ENCODE measurements at regions not wholly inside any gene's neighbourhood (a gene's known extent, or its start where the extent isn't known, plus 50 kb on each side); places are given as distances from the start of the nearest gene placed in this dataset.

- Histone ChIP-seq H3K4me3 (replicated peaks in 1 of 4; ENCODE audit: control extremely low read depth in 1 of 4, insufficient read depth in 1 of 4, low read depth in 3 of 4, low read length in 4 of 4) (no peak overlapping the region), H3K36me3 (ENCODE audit: control insufficient read depth, insufficient read depth, low read length) (no peaks in the 10 kb centered on the region), H3K9me3 (ENCODE audit: control insufficient read depth, insufficient read depth, low read depth, low read length) (no peaks in the 10 kb centered on the region), H3K27me3 (ENCODE audit: control insufficient read depth, insufficient read depth, low read length) (no peaks in the 10 kb centered on the region), H2AFZ (ENCODE audit: low read length) (no peak overlapping the region), H3K27ac (ENCODE audit: insufficient read depth, low read length) (no peak overlapping the region), H3K4me1 (ENCODE audit: control insufficient read depth, extremely low read depth, insufficient read depth, low read length) (peaks cover 3% of the 10 kb centered on the region), H3K9ac (ENCODE audit: insufficient read depth, low read length) (no peak overlapping the region), H3K4me2 (ENCODE audit: extremely low read depth, insufficient read depth, low read length) (no peak overlapping the region), H3K79me2 (ENCODE audit: control insufficient read depth, insufficient read depth, low read length) (no peaks in the 10 kb centered on the region), H4K20me1 (ENCODE audit: control insufficient read depth, extremely low read depth, insufficient read depth, low read length) (no peaks in the 10 kb centered on the region)
- DNase-seq (ENCODE audit: low read depth in 2 of 2), result peak in 1 of 2 donors; percentile 13
- no peak for TF ChIP-seq EZH2 (IDR thresholded peaks at IDR 0.05; ENCODE audit: low read length, missing control alignments)
- TF ChIP-seq, protein P1, sequence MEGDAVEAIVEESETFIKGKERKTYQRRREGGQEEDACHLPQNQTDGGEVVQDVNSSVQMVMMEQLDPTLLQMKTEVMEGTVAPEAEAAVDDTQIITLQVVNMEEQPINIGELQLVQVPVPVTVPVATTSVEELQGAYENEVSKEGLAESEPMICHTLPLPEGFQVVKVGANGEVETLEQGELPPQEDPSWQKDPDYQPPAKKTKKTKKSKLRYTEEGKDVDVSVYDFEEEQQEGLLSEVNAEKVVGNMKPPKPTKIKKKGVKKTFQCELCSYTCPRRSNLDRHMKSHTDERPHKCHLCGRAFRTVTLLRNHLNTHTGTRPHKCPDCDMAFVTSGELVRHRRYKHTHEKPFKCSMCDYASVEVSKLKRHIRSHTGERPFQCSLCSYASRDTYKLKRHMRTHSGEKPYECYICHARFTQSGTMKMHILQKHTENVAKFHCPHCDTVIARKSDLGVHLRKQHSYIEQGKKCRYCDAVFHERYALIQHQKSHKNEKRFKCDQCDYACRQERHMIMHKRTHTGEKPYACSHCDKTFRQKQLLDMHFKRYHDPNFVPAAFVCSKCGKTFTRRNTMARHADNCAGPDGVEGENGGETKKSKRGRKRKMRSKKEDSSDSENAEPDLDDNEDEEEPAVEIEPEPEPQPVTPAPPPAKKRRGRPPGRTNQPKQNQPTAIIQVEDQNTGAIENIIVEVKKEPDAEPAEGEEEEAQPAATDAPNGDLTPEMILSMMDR (conservative IDR thresholded peaks at IDR 0.05 in 1 of 2, IDR thresholded peaks at IDR 0.05 in 1 of 2; ENCODE audit: low read depth in 1 of 2, low read length in 2 of 2), result no peak
Observed at GRCh38 chr11:106420048-106420665, 342.7 kb downstream of the AASDHPPT start.

- Histone ChIP-seq H3K36me3 (ENCODE audit: control insufficient read depth, insufficient read depth, low read length) (no peaks in the 10 kb centered on the region), H2AFZ (ENCODE audit: low read length) (no peak overlapping the region), H4K20me1 (ENCODE audit: control insufficient read depth, extremely low read depth, insufficient read depth, low read length) (no peaks in the 10 kb centered on the region), H3K4me2 (ENCODE audit: extremely low read depth, insufficient read depth, low read length) (no peak overlapping the region), H3K9me3 (ENCODE audit: control insufficient read depth, insufficient read depth, low read depth, low read length) (no peaks in the 10 kb centered on the region), H3K4me3 (replicated peaks in 1 of 4; ENCODE audit: control extremely low read depth in 1 of 4, insufficient read depth in 1 of 4, low read depth in 3 of 4, low read length in 4 of 4) (no peak overlapping the region), H3K4me1 (ENCODE audit: control insufficient read depth, extremely low read depth, insufficient read depth, low read length) (peaks cover 3% of the 10 kb centered on the region), H3K27ac (ENCODE audit: insufficient read depth, low read length) (no peak overlapping the region), H3K79me2 (ENCODE audit: control insufficient read depth, insufficient read depth, low read length) (no peaks in the 10 kb centered on the region), H3K9ac (ENCODE audit: insufficient read depth, low read length) (no peak overlapping the region), H3K27me3 (ENCODE audit: control insufficient read depth, insufficient read depth, low read length) (no peaks in the 10 kb centered on the region)
- DNase-seq (ENCODE audit: low read depth in 2 of 2), result no peak
- TF ChIP-seq EZH2 (IDR thresholded peaks at IDR 0.05; ENCODE audit: low read length, missing control alignments), result no peak
- TF ChIP-seq, protein P1 (conservative IDR thresholded peaks at IDR 0.05 in 1 of 2, IDR thresholded peaks at IDR 0.05 in 1 of 2; ENCODE audit: low read depth in 1 of 2, low read length in 2 of 2), result no peak
Observed at GRCh38 chr11:106420686-106421085, 343.2 kb downstream of the AASDHPPT start.

DNA sequence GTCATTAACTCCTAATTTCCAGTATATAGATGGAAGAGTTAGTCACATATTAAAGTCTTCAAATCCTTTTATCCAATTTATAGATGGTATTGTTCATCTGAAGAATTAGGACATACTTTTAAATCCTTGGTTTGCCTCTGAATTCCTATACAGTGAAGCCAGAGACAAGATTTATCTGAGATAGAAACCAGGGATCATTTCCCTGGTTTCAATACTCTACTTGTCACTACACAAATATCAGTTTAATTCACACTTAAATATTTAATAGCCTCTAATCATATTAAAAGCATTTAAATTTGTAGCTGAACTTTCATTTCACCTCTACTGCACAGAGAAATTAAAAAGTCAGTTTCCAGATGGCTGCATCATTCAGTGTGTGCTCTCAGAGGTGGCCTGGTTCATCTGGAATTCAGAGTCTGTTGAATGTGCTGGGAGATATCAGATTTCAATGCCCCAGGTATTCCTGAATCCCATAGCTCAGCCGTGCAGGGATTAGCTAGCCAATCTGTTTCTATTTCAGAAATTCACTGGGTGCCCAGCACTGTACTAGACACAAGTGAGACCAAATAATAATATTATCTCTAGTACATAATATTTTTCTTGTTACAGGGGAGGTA, 344.3 kb downstream of the AASDHPPT start:
- Histone ChIP-seq H4K20me1 (ENCODE audit: control insufficient read depth, extremely low read depth, insufficient read depth, low read length) (no peaks in the 10 kb centered on the region), H3K9ac (ENCODE audit: insufficient read depth, low read length) (no peak overlapping the region), H3K79me2 (ENCODE audit: control insufficient read depth, insufficient read depth, low read length) (no peaks in the 10 kb centered on the region), H3K9me3 (ENCODE audit: control insufficient read depth, insufficient read depth, low read depth, low read length) (no peaks in the 10 kb centered on the region), H2AFZ (ENCODE audit: low read length) (no peak overlapping the region), H3K4me3 (replicated peaks in 1 of 4; ENCODE audit: control extremely low read depth in 1 of 4, insufficient read depth in 1 of 4, low read depth in 3 of 4, low read length in 4 of 4) (no peak overlapping the region), H3K36me3 (ENCODE audit: control insufficient read depth, insufficient read depth, low read length) (no peaks in the 10 kb centered on the region), H3K27ac (ENCODE audit: insufficient read depth, low read length) (no peak overlapping the region), H3K27me3 (ENCODE audit: control insufficient read depth, insufficient read depth, low read length) (no peaks in the 10 kb centered on the region), H3K4me1 (ENCODE audit: control insufficient read depth, extremely low read depth, insufficient read depth, low read length) (peaks cover 3% of the 10 kb centered on the region), H3K4me2 (ENCODE audit: extremely low read depth, insufficient read depth, low read length) (no peak overlapping the region)
- TF ChIP-seq EZH2 (IDR thresholded peaks at IDR 0.05; ENCODE audit: low read length, missing control alignments), result no peak
- TF ChIP-seq, protein P1 (conservative IDR thresholded peaks at IDR 0.05 in 1 of 2, IDR thresholded peaks at IDR 0.05 in 1 of 2; ENCODE audit: low read depth in 1 of 2, low read length in 2 of 2), result no peak
- peak in 1 of 2 donors; percentile 32 for DNase-seq (ENCODE audit: low read depth in 2 of 2)
